Activated CD8-positive, alpha-beta T cell treated with anti-CD3 and anti-CD28 coated beads for 36 hours (primary cell): ENCODE measurements at regions not wholly inside any gene's neighbourhood (a gene's known extent, or its start where the extent isn't known, plus 50 kb on each side); places are given as distances from the start of the nearest gene placed in this dataset.

ENCODE experiments used
- ATAC-seq: fragments of 200-7000 bp; cut with Tn5 transposase; one replicate; pipeline ENCODE4 v1.10.0; 2021; ENCODE audit warnings: mild to moderate bottlenecking, moderate library complexity
- CTCF ChIA-PET: fragments of 350-600 bp; sonication (Branson Sonifier 250); formaldehyde crosslinking; loops from one replicate; lab custom pipeline; 2021; ENCODE audit warnings: antibody characterized with exemption; lab: Charles Lee
- POLR2A ChIA-PET: fragments of 350-600 bp; sonication (Branson Sonifier 250); formaldehyde crosslinking; loops from one replicate; lab custom pipeline; 2021; ENCODE audit warnings: antibody characterized with exemption; lab: Charles Lee
- DNase-seq: peaks from one replicate; pipeline ENCODE4 v3.0.0-alpha.2; 2020
- H3K27ac Mint-ChIP-seq: one replicate; pipeline ENCODE4 v1.8.0; 2021; ENCODE audit warnings: mild to moderate bottlenecking, mixed read lengths
- H3K27me3 Mint-ChIP-seq: one replicate; pipeline ENCODE4 v1.8.0; 2021; ENCODE audit warnings: mixed read lengths
- H3K36me3 Mint-ChIP-seq: one replicate; pipeline ENCODE4 v1.8.0; 2021; ENCODE audit warnings: low read depth, mixed read lengths
- H3K4me1 Mint-ChIP-seq: one replicate; pipeline ENCODE4 v1.8.0; 2021; ENCODE audit warnings: low read depth, mixed read lengths
- H3K4me3 Mint-ChIP-seq: one replicate; pipeline ENCODE4 v1.8.0; 2021; ENCODE audit warnings: mild to moderate bottlenecking, moderate library complexity, mixed read lengths
- H3K9me3 Mint-ChIP-seq: one replicate; pipeline ENCODE4 v1.8.0; 2021; ENCODE audit warnings: mixed read lengths
- CTCF ChIP-seq: fragments of 200-600 bp; IDR thresholded peaks from one replicate; pipeline ENCODE4 v1.8.0; 2022; ENCODE audit warnings: antibody characterized with exemption, mild to moderate bottlenecking
- intact Hi-C: fragments of 100-400 bp; cut with micrococcal nuclease; formaldehyde crosslinking; loops from one replicate; pipeline ENCODE4 v1.10.0; 2022

GRCh38 chr20:55782224-55782911, 223.0 kb downstream of the CBLN4 start:
- CTCF ChIA-PET, result no interaction called here
- POLR2A ChIA-PET, result no interaction called here
- TF ChIP-seq CTCF, result no peak
- H3K27ac Mint-ChIP-seq, result no peak overlapping the region
- no peak for ATAC-seq
- H3K36me3 Mint-ChIP-seq, result no peaks in the 10 kb centered on the region
- no peak overlapping the region for H3K4me3 Mint-ChIP-seq
- no peaks in the 10 kb centered on the region for H3K27me3 Mint-ChIP-seq
- H3K4me1 Mint-ChIP-seq, result no peaks in the 10 kb centered on the region
- intact Hi-C loops, result no loop called here
- DNase-seq, result no peak
- H3K9me3 Mint-ChIP-seq, result no peaks in the 10 kb centered on the region

GRCh38 chr20:55778796-55779195, 226.5 kb downstream of the CBLN4 start:
- DNase-seq (no peak), ATAC-seq (no peak)
- H3K4me3 Mint-ChIP-seq, result no peak overlapping the region
- CTCF ChIA-PET, result no interaction called here
- TF ChIP-seq CTCF, result no peak
- no peaks in the 10 kb centered on the region for H3K4me1 Mint-ChIP-seq
- intact Hi-C loops, result no loop called here
- POLR2A ChIA-PET, result no interaction called here
- H3K36me3 Mint-ChIP-seq, result no peaks in the 10 kb centered on the region
- H3K9me3 Mint-ChIP-seq, result peaks cover 1% of the 10 kb centered on the region
- H3K27me3 Mint-ChIP-seq, result peaks cover 1% of the 10 kb centered on the region
- no peak overlapping the region for H3K27ac Mint-ChIP-seq

GRCh38 chr20:55777641-55778040, 227.7 kb downstream of the CBLN4 start:
- no peak for ATAC-seq
- Mint-ChIP-seq H3K4me3 (no peak overlapping the region), H3K27me3 (peaks cover 1% of the 10 kb centered on the region), H3K9me3 (peaks cover 1% of the 10 kb centered on the region), H3K27ac (no peak overlapping the region), H3K36me3 (no peaks in the 10 kb centered on the region), H3K4me1 (no peaks in the 10 kb centered on the region)
- ChIA-PET CTCF (no interaction called here), POLR2A (no interaction called here)
- no peak for TF ChIP-seq CTCF
- intact Hi-C loops, result no loop called here
- no peak for DNase-seq

- H3K27ac Mint-ChIP-seq, result no peak overlapping the region
- POLR2A ChIA-PET, result no interaction called here
- peaks cover 1% of the 10 kb centered on the region for H3K9me3 Mint-ChIP-seq
- peaks cover 1% of the 10 kb centered on the region for H3K27me3 Mint-ChIP-seq
- no peaks in the 10 kb centered on the region for H3K36me3 Mint-ChIP-seq
- no peak for TF ChIP-seq CTCF
- CTCF ChIA-PET, result no interaction called here
- ATAC-seq, result no peak
- H3K4me3 Mint-ChIP-seq, result no peak overlapping the region
- no peaks in the 10 kb centered on the region for H3K4me1 Mint-ChIP-seq
- DNase-seq, result no peak
- intact Hi-C loops, result no loop called here
Observed at GRCh38 chr20:55776176-55776575, 229.1 kb downstream of the CBLN4 start.

- Mint-ChIP-seq H3K4me1 (no peaks in the 10 kb centered on the region), H3K27me3 (peaks cover 1% of the 10 kb centered on the region), H3K4me3 (no peak overlapping the region), H3K36me3 (no peaks in the 10 kb centered on the region), H3K9me3 (peaks cover 1% of the 10 kb centered on the region), H3K27ac (no peak overlapping the region)
- POLR2A ChIA-PET, result no interaction called here
- no peak for TF ChIP-seq CTCF
- ATAC-seq, result no peak
- intact Hi-C loops, result no loop called here
- no peak for DNase-seq
- CTCF ChIA-PET, result no interaction called here
Observed at GRCh38 chr20:55774628-55775027, 230.7 kb downstream of the CBLN4 start.
